HG03064 (cell line): ENCODE measurements at regions not wholly inside any gene's neighbourhood (a gene's known extent, or its start where the extent isn't known, plus 50 kb on each side); places are given as distances from the start of the nearest gene placed in this dataset.
"Not testable (repeated sequence)": the region's sequence is repeated elsewhere in the genome, so short reads cannot be mapped to it uniquely, and the experiment has no call there.

ENCODE experiments used
- ATAC-seq: cut with Tn5 transposase; IDR thresholded peaks from one replicate; pipeline ENCODE4 v1.9.1; 2021; ENCODE audit warnings: low read depth; ENCODE audit not compliant: unreplicated experiment

GRCh38 chr17:71472809-71473789 is 647.7 kb upstream of the SOX9 start:
- ATAC-seq, result no peak

- no peak for ATAC-seq
These were observed 643.5 kb upstream of the SOX9 start for GRCh38 chr17:71477356-71477755.

- no peak for ATAC-seq
These were observed 640.7 kb upstream of the SOX9 start for GRCh38 chr17:71480099-71480498.

GRCh38 chr17:71482625-71483024 is 638.2 kb upstream of the SOX9 start:
- ATAC-seq, result no peak

- no peak for ATAC-seq
These were observed 636.3 kb upstream of the SOX9 start for GRCh38 chr17:71484546-71484945.

- no peak for ATAC-seq
These were observed 635.4 kb upstream of the SOX9 start for GRCh38 chr17:71485426-71485825.

- ATAC-seq, result no peak
These were observed 634.6 kb upstream of the SOX9 start for GRCh38 chr17:71486261-71486660.

- no peak for ATAC-seq
These were observed 632.0 kb upstream of the SOX9 start for GRCh38 chr17:71488851-71489250.

- ATAC-seq, result no peak
These were observed 626.6 kb upstream of the SOX9 start for GRCh38 chr17:71494062-71494855.

GRCh38 chr17:71495420-71495819 is 625.4 kb upstream of the SOX9 start:
- ATAC-seq, result no peak

- ATAC-seq, result no peak
These were observed 624.3 kb upstream of the SOX9 start for GRCh38 chr17:71496552-71496951.

GRCh38 chr17:71500761-71501555 is 619.9 kb upstream of the SOX9 start:
- ATAC-seq, result no peak

- no peak for ATAC-seq
These were observed 619.1 kb upstream of the SOX9 start for GRCh38 chr17:71501711-71502110.

GRCh38 chr17:71502443-71502842 is 618.4 kb upstream of the SOX9 start:
- ATAC-seq, result no peak

GRCh38 chr17:71503710-71504465 is 616.9 kb upstream of the SOX9 start:
- ATAC-seq, result no peak

GRCh38 chr17:71505200-71505599 is 615.6 kb upstream of the SOX9 start:
- no peak for ATAC-seq

GRCh38 chr17:71505981-71506380 is 614.8 kb upstream of the SOX9 start:
- no peak for ATAC-seq

- no peak for ATAC-seq
These were observed 609.4 kb upstream of the SOX9 start for GRCh38 chr17:71511266-71511995.

GRCh38 chr17:71513725-71514124 is 607.1 kb upstream of the SOX9 start:
- not testable (repeated sequence) for ATAC-seq
